Epithelial cell of esophagus (primary cell): ENCODE measurements at regions not wholly inside any gene's neighbourhood (a gene's known extent, or its start where the extent isn't known, plus 50 kb on each side); places are given as distances from the start of the nearest gene placed in this dataset.

Experiments used
- DNase-seq: peaks from one replicate; pipeline ENCODE4 v3.0.0; 2010; ENCODE audit warnings: low read depth
- H3K4me3 ChIP-seq: 2 replicates; pipeline ENCODE4 v1.5.1; 2011; ENCODE audit warnings: mild to moderate bottlenecking, low read length, control low read depth
- CTCF ChIP-seq: IDR thresholded peaks from 2 replicates; pipeline ENCODE4 v1.5.1; 2011; ENCODE audit warnings: low read depth, mild to moderate bottlenecking, low read length, control low read depth, inconsistent platforms; ENCODE audit not compliant: insufficient read depth; ENCODE audit errors: missing control alignments

DNA sequence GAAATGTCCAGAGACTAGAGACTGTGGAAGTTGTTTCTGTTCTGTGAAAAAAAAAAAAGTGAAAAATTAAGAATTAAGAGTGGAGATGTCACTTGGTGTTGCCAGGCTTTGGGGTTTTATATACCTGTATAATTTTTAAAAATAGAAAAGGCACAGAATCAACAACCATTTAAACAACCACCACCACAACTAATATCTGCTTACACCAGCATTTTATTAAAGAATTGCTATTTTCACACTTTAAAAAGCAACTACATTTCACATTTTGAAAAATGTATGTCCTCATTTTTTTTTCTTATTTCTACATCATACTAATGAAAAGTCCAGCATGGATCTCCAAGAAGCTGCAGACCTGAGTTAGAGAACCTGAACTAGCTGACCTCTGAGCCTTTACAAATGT, 167.5 kb upstream of the DTNA start:
- no peak for TF ChIP-seq CTCF
- no peak for DNase-seq
- no peak overlapping the region for H3K4me3 ChIP-seq

DNA sequence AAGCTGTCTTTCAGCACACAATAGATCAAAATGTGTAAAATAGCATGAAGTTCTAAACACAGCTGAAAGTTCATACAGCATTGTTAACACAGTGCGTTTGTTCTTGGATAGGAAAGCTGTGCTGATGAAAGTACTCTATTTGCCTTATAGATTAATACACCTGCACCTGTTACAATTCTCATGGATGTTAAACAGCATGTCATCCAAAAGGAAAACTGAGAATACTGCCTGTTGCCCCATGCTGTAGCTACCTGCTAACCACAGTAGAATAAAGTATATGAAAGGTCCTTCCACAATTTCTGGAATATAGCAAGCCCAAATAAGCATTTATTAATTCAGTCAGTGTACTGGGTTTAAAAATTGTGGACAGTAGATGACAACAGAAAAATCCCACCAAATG, 166.7 kb upstream of the DTNA start:
- H3K4me3 ChIP-seq = no peak overlapping the region
- TF ChIP-seq CTCF = no peak
- no peak for DNase-seq

DNA sequence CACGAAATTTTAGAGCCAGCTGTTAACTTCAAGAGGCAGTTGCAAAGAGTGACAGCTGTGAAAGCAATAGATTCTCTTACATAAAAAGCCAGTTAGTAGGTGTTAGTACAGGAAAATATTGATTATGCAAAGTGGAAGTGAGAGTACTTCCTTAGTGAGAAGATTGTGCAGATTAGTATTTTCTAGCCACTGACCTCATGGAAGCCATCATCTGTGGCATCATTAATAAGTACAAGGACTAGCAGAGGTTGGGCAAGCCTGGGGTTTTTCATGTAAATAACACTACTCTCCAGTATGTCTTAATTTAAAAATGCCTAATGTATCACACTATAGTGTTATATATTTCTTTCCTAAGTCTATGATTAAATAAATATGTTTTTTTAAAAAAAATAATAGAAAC, 166.2 kb upstream of the DTNA start:
- no peak for DNase-seq
- H3K4me3 ChIP-seq = no peak overlapping the region
- no peak for TF ChIP-seq CTCF

DNA sequence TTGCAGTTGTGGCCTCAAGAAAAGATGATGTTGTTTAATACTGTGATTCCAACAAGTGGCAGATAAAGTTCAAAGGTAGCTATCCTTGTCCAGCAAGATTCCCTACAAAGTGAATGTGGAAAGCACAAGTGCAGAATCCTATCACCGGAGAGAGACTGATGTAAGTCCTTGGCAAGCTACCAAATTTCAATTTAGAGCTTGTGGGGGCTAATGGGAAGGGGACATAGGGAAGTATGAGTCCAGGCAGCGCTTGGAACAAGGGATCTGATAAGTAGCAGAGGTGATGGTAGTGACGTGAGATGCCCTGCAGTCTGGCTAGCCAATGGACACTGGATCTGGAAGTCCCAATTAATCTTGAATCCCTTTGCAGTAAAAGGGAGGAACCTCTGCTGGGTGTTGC, 165.2 kb upstream of the DTNA start:
- DNase-seq = no peak
- no peak for TF ChIP-seq CTCF
- no peak overlapping the region for H3K4me3 ChIP-seq

- no peak for TF ChIP-seq CTCF
- no peak for DNase-seq
- H3K4me3 ChIP-seq = no peak overlapping the region
Observed at GRCh38 chr18:34548120-34548972, 161.8 kb upstream of the DTNA start.

- no peak for DNase-seq
- no peak for TF ChIP-seq CTCF
- no peak overlapping the region for H3K4me3 ChIP-seq
Observed at GRCh38 chr18:34548973-34549294, 161.2 kb upstream of the DTNA start.

GRCh38 chr18:34549367-34549766, 160.7 kb upstream of the DTNA start:
- DNase-seq = no peak
- no peak overlapping the region for H3K4me3 ChIP-seq
- TF ChIP-seq CTCF = no peak
